ENCODE measurements at regions not wholly inside any gene's neighbourhood (a gene's known extent, or its start where the extent isn't known, plus 50 kb on each side); places are given as distances from the start of the nearest gene placed in this dataset.

DNA sequence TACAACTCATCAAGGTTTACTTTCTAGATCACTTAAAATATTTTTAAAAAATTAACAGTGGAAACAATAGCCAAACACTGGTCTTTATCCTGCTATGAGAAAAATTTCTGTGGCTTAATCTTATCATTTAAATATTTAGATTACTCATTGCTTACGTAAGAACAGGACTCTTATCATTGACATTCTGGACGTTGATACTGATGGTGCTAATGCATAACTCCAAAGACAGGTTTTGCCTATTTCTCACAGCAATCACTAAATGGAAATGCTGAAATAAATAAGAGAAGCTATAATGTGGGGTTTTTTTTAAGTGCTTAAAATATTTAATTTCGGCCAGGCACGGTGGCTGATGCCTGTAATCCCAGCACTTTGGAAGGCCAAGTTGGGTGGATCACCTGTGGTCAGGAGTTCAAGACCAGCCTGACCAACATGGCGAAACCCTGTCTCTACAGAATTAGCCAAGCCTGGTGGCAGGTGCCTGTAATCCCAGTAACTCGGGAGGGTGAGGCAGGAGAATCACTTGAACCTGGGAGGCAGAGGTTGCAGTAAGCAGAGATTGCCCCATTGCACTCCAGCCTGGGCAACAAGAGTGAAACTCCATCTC is 195.0 kb downstream of the HGF start:
- H3K27ac ChIP-seq (ENCODE audit: low read depth in 1 of 2, low read length in 2 of 2), result no peak overlapping the region
- CTCF ChIA-PET, result no interaction called here
- no peaks in the 10 kb centered on the region for H3K4me1 ChIP-seq (ENCODE audit: insufficient read depth, low read length)
- H3K36me3 ChIP-seq (ENCODE audit: insufficient read depth, low read length), result no peaks in the 10 kb centered on the region
- H3K27me3 Mint-ChIP-seq, result no peaks in the 10 kb centered on the region
- TF ChIP-seq, protein P1, sequence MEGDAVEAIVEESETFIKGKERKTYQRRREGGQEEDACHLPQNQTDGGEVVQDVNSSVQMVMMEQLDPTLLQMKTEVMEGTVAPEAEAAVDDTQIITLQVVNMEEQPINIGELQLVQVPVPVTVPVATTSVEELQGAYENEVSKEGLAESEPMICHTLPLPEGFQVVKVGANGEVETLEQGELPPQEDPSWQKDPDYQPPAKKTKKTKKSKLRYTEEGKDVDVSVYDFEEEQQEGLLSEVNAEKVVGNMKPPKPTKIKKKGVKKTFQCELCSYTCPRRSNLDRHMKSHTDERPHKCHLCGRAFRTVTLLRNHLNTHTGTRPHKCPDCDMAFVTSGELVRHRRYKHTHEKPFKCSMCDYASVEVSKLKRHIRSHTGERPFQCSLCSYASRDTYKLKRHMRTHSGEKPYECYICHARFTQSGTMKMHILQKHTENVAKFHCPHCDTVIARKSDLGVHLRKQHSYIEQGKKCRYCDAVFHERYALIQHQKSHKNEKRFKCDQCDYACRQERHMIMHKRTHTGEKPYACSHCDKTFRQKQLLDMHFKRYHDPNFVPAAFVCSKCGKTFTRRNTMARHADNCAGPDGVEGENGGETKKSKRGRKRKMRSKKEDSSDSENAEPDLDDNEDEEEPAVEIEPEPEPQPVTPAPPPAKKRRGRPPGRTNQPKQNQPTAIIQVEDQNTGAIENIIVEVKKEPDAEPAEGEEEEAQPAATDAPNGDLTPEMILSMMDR (IDR thresholded peaks at IDR 0.05), result no peak
- H3K4me1 Mint-ChIP-seq (ENCODE audit: low read depth), result no peaks in the 10 kb centered on the region
- H3K4me3 Mint-ChIP-seq, result no peak overlapping the region
- POLR2A ChIA-PET, result no interaction called here
- intact Hi-C loops (cut with DNase I, micrococcal nuclease), result no loop called here
- no peaks in the 10 kb centered on the region for H3K36me3 Mint-ChIP-seq (ENCODE audit: low read depth)
- peaks cover 2% of the 10 kb centered on the region for H3K9me3 Mint-ChIP-seq
- H3K27ac Mint-ChIP-seq, result no peak overlapping the region
- H3K27me3 ChIP-seq (ENCODE audit: control insufficient read depth in 1 of 2, insufficient read depth in 2 of 2, low read length in 2 of 2), result no peaks in the 10 kb centered on the region
- DNase-seq, result no peak
- H3K9me3 ChIP-seq (ENCODE audit: control insufficient read depth in 1 of 2, insufficient read depth in 1 of 2, low read length in 2 of 2), result no peaks in the 10 kb centered on the region
- no peak overlapping the region for H3K4me3 ChIP-seq (ENCODE audit: low read length)
- ATAC-seq (ENCODE audit: poor library complexity), result no peak

DNA sequence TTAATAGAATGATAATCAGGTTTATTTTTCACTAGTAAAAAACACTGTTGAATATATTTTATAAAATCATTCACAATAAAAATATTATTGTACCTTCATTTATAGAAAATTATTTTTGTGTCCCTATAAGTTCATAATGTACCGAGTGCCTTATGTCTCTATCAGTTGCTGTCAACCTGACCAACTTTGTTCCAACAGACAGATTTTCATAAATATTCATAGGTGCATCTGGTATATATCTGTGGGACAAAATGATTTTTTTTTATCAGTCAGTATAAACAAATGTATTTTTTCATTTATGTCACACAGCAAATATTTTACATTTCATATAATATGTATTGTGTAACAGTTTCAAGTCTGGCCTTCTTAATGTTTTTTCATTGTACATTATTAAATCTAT is 195.9 kb downstream of the HGF start:
- no peak for DNase-seq
- H3K36me3 Mint-ChIP-seq (ENCODE audit: low read depth), result no peaks in the 10 kb centered on the region
- ChIA-PET CTCF (no interaction called here), POLR2A (no interaction called here)
- H3K4me1 ChIP-seq (ENCODE audit: insufficient read depth, low read length), result no peaks in the 10 kb centered on the region
- H3K4me3 ChIP-seq (ENCODE audit: low read length), result no peak overlapping the region
- no peak overlapping the region for H3K4me3 Mint-ChIP-seq
- no peaks in the 10 kb centered on the region for H3K27me3 ChIP-seq (ENCODE audit: control insufficient read depth in 1 of 2, insufficient read depth in 2 of 2, low read length in 2 of 2)
- peaks cover 2% of the 10 kb centered on the region for H3K9me3 Mint-ChIP-seq
- H3K27ac ChIP-seq (ENCODE audit: low read depth in 1 of 2, low read length in 2 of 2), result no peak overlapping the region
- no peak overlapping the region for H3K27ac Mint-ChIP-seq
- intact Hi-C loops (cut with DNase I, micrococcal nuclease), result no loop called here
- no peaks in the 10 kb centered on the region for H3K36me3 ChIP-seq (ENCODE audit: insufficient read depth, low read length)
- no peaks in the 10 kb centered on the region for H3K4me1 Mint-ChIP-seq (ENCODE audit: low read depth)
- TF ChIP-seq, protein P1 (IDR thresholded peaks at IDR 0.05), result no peak
- H3K27me3 Mint-ChIP-seq, result no peaks in the 10 kb centered on the region
- H3K9me3 ChIP-seq (ENCODE audit: control insufficient read depth in 1 of 2, insufficient read depth in 1 of 2, low read length in 2 of 2), result no peaks in the 10 kb centered on the region
- no peak for ATAC-seq (ENCODE audit: poor library complexity)

DNA sequence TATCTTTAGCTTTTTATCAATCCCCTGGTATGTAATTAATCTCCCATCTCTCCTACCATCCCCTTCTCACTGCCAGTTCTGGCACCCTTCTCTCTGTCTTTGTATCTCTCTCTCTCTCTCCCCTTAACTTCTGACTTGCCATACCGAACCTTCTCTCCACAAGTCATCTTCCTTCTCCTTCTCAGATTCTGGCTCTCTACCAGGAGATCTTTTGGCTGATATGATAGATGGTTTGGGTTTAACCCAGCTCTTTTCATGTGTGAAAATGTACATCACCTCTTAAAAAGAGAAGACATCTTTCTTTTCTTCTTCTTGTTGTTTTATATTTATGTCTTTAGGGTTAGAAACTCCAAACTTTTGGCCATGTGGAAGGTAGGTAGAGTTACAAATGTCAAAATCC is 196.7 kb downstream of the HGF start:
- Histone ChIP-seq H3K27me3 (ENCODE audit: control insufficient read depth in 1 of 2, insufficient read depth in 2 of 2, low read length in 2 of 2) (no peaks in the 10 kb centered on the region), H3K4me3 (ENCODE audit: low read length) (no peak overlapping the region), H3K27ac (ENCODE audit: low read depth in 1 of 2, low read length in 2 of 2) (no peak overlapping the region), H3K9me3 (ENCODE audit: control insufficient read depth in 1 of 2, insufficient read depth in 1 of 2, low read length in 2 of 2) (no peaks in the 10 kb centered on the region), H3K4me1 (ENCODE audit: insufficient read depth, low read length) (no peaks in the 10 kb centered on the region), H3K36me3 (ENCODE audit: insufficient read depth, low read length) (no peaks in the 10 kb centered on the region)
- ChIA-PET CTCF (no interaction called here), POLR2A (no interaction called here)
- TF ChIP-seq, protein P1 (IDR thresholded peaks at IDR 0.05), result no peak
- ATAC-seq (ENCODE audit: poor library complexity), result no peak
- intact Hi-C loops (cut with DNase I, micrococcal nuclease), result no loop called here
- Mint-ChIP-seq H3K36me3 (ENCODE audit: low read depth) (no peaks in the 10 kb centered on the region), H3K4me3 (no peak overlapping the region), H3K27ac (no peak overlapping the region), H3K9me3 (peaks cover 2% of the 10 kb centered on the region), H3K27me3 (no peaks in the 10 kb centered on the region), H3K4me1 (ENCODE audit: low read depth) (no peaks in the 10 kb centered on the region)
- DNase-seq, result no peak
